Esophagus muscularis mucosa (tissue), 4 donors: ENCODE measurements at regions not wholly inside any gene's neighbourhood (a gene's known extent, or its start where the extent isn't known, plus 50 kb on each side); places are given as distances from the start of the nearest gene placed in this dataset.

Experiments used
- DNase-seq: peaks from one replicate; pipeline ENCODE4 v3.0.0-alpha.2; 2017; ENCODE audit errors: extremely low spot score
- H3K27ac ChIP-seq, 4 donors: fragments of 200-600 bp; sonication (generic); replicated peaks in 1 of 4; 1 replicate in 3 of 4; 2 replicates in 1 of 4; pipeline ENCODE4 v1.5.1; 2016 to 2019; ENCODE audit warnings: mild to moderate bottlenecking in 1 of 4
- H3K27me3 ChIP-seq, 4 donors: fragments of 200-600 bp; sonication (generic); one replicate each; pipeline versions ENCODE4 v1.5.1 to v1.6.0; 2016 to 2019
- H3K36me3 ChIP-seq, 4 donors: fragments of 200-600 bp; sonication (generic); one replicate each; pipeline ENCODE4 v1.5.1; 2016 to 2019
- H3K4me1 ChIP-seq, 4 donors: fragments of 200-600 bp; sonication (generic); one replicate each; pipeline ENCODE4 v1.5.1; 2016 to 2019
- H3K4me3 ChIP-seq, 4 donors: fragments of 200-600 bp; sonication (generic); 1 replicate in 2 of 4; 2 replicates in 2 of 4; pipeline ENCODE4 v1.5.1; 2016 to 2019; ENCODE audit warnings: mild to moderate bottlenecking in 4 of 4, moderate library complexity in 1 of 4
- H3K9me3 ChIP-seq, 4 donors: fragments of 200-600 bp; sonication (generic); 1 replicate in 3 of 4; 2 replicates in 1 of 4; pipeline ENCODE4 v1.5.1; 2016 to 2019
- CTCF ChIP-seq, 3 experiments: fragments of 200-600 bp in 2 of 3; fragments of 450-650 bp in 1 of 3; sonication (generic) in 2 of 3; IDR thresholded peaks; one replicate each; pipeline ENCODE4 v1.5.1; 2017 to 2019; ENCODE audit warnings: antibody characterized with exemption in 3 of 3, mild to moderate bottlenecking in 2 of 3, moderate library complexity in 1 of 3
- EP300 ChIP-seq: sonication (generic); formaldehyde crosslinking; IDR thresholded peaks from one replicate; pipeline ENCODE4 v1.6.1; 2017; ENCODE audit warnings: antibody characterized with exemption
- POLR2A ChIP-seq: fragments of 450-650 bp; IDR thresholded peaks from one replicate; pipeline ENCODE4 v1.6.1; 2017; ENCODE audit warnings: antibody characterized with exemption, moderate library complexity, mild to moderate bottlenecking, low read depth
- POLR2AphosphoS5 ChIP-seq, 2 donors: sonication (generic); formaldehyde crosslinking; IDR thresholded peaks; one replicate each; pipeline ENCODE4 v1.6.1; 2017; ENCODE audit warnings: antibody characterized with exemption in 2 of 2
- WGBS: methylation state at CpG from one replicate; pipeline ENCODE4 v1.1.5; 2018; 5-methylcytosine and 5-hydroxymethylcytosine counted together
- intact Hi-C: fragments of 100-400 bp; cut with DNase I; formaldehyde crosslinking; loops from one replicate; pipeline ENCODE4 v1.15.1; 2023

- H3K9me3 ChIP-seq: no peaks in the 10 kb centered on the region
- H3K36me3 ChIP-seq: no peaks in the 10 kb centered on the region
- no peak overlapping the region for H3K4me3 ChIP-seq
- 86% methylated on average over 4 of the region's 4 CpGs for WGBS
- TF ChIP-seq EP300: no peak
- no peak for TF ChIP-seq POLR2AphosphoS5 (IDR thresholded peaks at IDR 0.05)
- TF ChIP-seq POLR2A: no peak
- TF ChIP-seq CTCF (IDR thresholded peaks at IDR 0.05): no peak
- DNase-seq: no peak
- no peaks in the 10 kb centered on the region for H3K4me1 ChIP-seq
- H3K27me3 ChIP-seq: no peaks in the 10 kb centered on the region
- intact Hi-C loops: no loop called here
- H3K27ac ChIP-seq: no peak overlapping the region
These were observed 114.1 kb upstream of the LMCD1 start for GRCh38 chr3:8387571-8387970.

DNA sequence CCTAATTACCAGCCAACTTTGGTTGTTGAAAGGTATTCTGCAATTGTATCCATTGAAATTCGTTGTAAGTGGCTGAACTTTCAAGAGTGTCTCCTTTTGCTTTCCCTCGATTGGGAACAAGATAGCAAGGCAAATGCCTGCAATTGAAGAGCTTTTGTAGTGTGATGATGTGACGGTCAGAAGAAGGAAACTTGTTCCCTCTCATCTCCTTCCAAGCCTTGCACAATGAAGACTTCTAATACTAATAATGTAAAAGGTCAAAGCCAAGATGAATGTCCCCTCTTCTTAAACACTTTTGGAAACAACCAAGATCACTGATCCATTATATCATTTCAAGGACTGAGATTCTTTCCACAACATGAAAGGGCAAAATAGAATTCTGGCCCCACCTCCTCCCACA, 101.9 kb upstream of the LMCD1 start:
- TF ChIP-seq EP300 (no peak), POLR2A (no peak), CTCF (IDR thresholded peaks at IDR 0.05) (no peak), POLR2AphosphoS5 (IDR thresholded peaks at IDR 0.05) (no peak)
- no peaks in the 10 kb centered on the region for H3K4me1 ChIP-seq
- no peaks in the 10 kb centered on the region for H3K27me3 ChIP-seq
- 78% methylated on average over 3 of the region's 3 CpGs for WGBS
- intact Hi-C loops: no loop called here
- no peaks in the 10 kb centered on the region for H3K9me3 ChIP-seq
- DNase-seq: no peak
- no peak overlapping the region for H3K27ac ChIP-seq
- no peaks in the 10 kb centered on the region for H3K36me3 ChIP-seq
- H3K4me3 ChIP-seq: no peak overlapping the region

DNA sequence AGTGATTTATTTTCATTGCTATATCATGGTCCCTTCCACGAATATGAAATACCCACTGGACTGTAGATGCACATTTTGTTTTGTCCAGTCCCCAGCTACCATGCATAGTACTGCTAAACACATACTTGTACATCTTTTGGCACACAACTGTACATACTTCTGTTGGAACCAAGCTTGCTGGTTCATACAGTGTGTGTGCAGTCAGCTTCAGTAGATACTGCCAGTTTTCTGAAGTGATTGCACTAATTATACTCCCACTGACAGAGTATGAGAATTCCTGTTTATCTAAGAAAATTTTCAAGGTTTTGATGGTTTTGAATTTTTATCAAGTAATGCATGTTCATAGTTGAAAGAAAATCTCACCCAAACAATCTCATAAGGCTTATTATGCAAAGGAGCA, 100.7 kb upstream of the LMCD1 start:
- no peaks in the 10 kb centered on the region for H3K4me1 ChIP-seq
- H3K36me3 ChIP-seq: no peaks in the 10 kb centered on the region
- intact Hi-C loops: no loop called here
- no peak overlapping the region for H3K4me3 ChIP-seq
- no peak for DNase-seq
- TF ChIP-seq CTCF (IDR thresholded peaks at IDR 0.05): no peak
- TF ChIP-seq POLR2A: no peak
- no peak for TF ChIP-seq POLR2AphosphoS5 (IDR thresholded peaks at IDR 0.05)
- TF ChIP-seq EP300: no peak
- no peaks in the 10 kb centered on the region for H3K27me3 ChIP-seq
- 81% methylated on average over 1 of the region's 1 CpG for WGBS
- peaks cover 0 to 1% (median under 1%) of the 10 kb centered on the region in 4 donors for H3K9me3 ChIP-seq
- H3K27ac ChIP-seq: no peak overlapping the region

GRCh38 chr3:8403996-8404395, 97.6 kb upstream of the LMCD1 start:
- Histone ChIP-seq H3K4me1 (no peaks in the 10 kb centered on the region), H3K36me3 (no peaks in the 10 kb centered on the region), H3K27me3 (no peaks in the 10 kb centered on the region), H3K27ac (no peak overlapping the region), H3K9me3 (peaks cover 0 to 15% (median 11%) of the 10 kb centered on the region in 4 donors), H3K4me3 (no peak overlapping the region)
- intact Hi-C loops: no loop called here
- no peak for TF ChIP-seq POLR2A
- no peak for TF ChIP-seq POLR2AphosphoS5 (IDR thresholded peaks at IDR 0.05)
- TF ChIP-seq EP300: no peak
- no peak for TF ChIP-seq CTCF (IDR thresholded peaks at IDR 0.05)
- DNase-seq: no peak
- 82% methylated on average over 1 of the region's 1 CpG for WGBS

- Histone ChIP-seq H3K27me3 (no peaks in the 10 kb centered on the region), H3K4me3 (no peak overlapping the region), H3K4me1 (no peaks in the 10 kb centered on the region), H3K9me3 (peaks cover 0 to 15% (median 11%) of the 10 kb centered on the region in 4 donors), H3K36me3 (no peaks in the 10 kb centered on the region), H3K27ac (no peak overlapping the region)
- 97% methylated on average over 2 of the region's 2 CpGs for WGBS
- intact Hi-C loops: no loop called here
- TF ChIP-seq CTCF (IDR thresholded peaks at IDR 0.05) (no peak), POLR2A (no peak), POLR2AphosphoS5 (IDR thresholded peaks at IDR 0.05) (no peak), EP300 (no peak)
- DNase-seq: no peak
These were observed 96.5 kb upstream of the LMCD1 start for GRCh38 chr3:8405144-8405543.
